SW 1271 (cell line): ENCODE measurements at regions not wholly inside any gene's neighbourhood (a gene's known extent, or its start where the extent isn't known, plus 50 kb on each side); places are given as distances from the start of the nearest gene placed in this dataset.

Source experiments
- DNase-seq, 2 experiments: peaks; one replicate each; lab custom pipeline; 2025; lab: John Stamatoyannopoulos, UW

GRCh38 chr9:126556560-126557250 lies 57.0 kb upstream of the LMX1B start:
- no peak for DNase-seq

GRCh38 chr9:126558051-126558665 lies 55.6 kb upstream of the LMX1B start:
- DNase-seq, result peak in 1 of 2 experiments; percentile 54

DNA sequence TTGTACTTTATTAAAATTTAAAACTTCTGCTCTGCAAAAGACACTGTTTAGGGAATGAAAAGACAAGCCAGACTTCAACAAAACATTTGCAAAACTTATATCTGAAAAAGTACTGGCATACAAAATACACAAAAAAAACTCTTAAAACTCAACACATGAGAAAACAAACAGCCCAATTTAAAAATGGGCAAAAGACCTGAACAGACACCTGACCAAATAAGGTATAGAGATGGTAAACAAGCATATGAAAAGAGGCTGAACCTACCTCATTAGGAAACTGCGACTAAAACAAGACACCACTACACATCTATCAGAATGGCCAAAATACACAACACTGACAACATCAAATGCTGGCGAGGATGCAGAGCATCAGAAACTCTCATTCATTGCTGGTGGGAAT lies 54.4 kb upstream of the LMX1B start:
- DNase-seq, result no peak

GRCh38 chr9:126561582-126561981 lies 52.1 kb upstream of the LMX1B start:
- DNase-seq, result no peak

GRCh38 chr9:126563556-126563955 lies 50.2 kb upstream of the LMX1B start:
- no peak for DNase-seq
